Ishikawa (cell line): ENCODE measurements at regions not wholly inside any gene's neighbourhood (a gene's known extent, or its start where the extent isn't known, plus 50 kb on each side); places are given as distances from the start of the nearest gene placed in this dataset.

ENCODE experiments used
- EGR1 ChIP-seq: IDR thresholded peaks from 2 replicates; pipeline ENCODE4 v1.6.1; 2012
- MAX ChIP-seq: IDR thresholded peaks from 2 replicates; pipeline ENCODE4 v1.6.1; 2012
- TCF12 ChIP-seq: IDR thresholded peaks from 2 replicates; pipeline ENCODE4 v1.6.1; 2012; ENCODE audit warnings: low read depth
- USF1 ChIP-seq: IDR thresholded peaks from 2 replicates; pipeline ENCODE4 v1.6.1; 2012

GRCh38 chr5:124633209-124633608 is 113.2 kb downstream of the ZNF608 start:
- TF ChIP-seq EGR1 (no peak), MAX (no peak), TCF12 (no peak), USF1 (no peak)
